Left lung (tissue), 4 donors: ENCODE measurements at regions not wholly inside any gene's neighbourhood (a gene's known extent, or its start where the extent isn't known, plus 50 kb on each side); places are given as distances from the start of the nearest gene placed in this dataset.

ENCODE experiments used
- ATAC-seq: fragments of 200-7000 bp; cut with Tn5 transposase; one replicate; pipeline ENCODE4 v1.9.1; 2020; ENCODE audit warnings: moderate library complexity
- DNase-seq, 4 donors: peaks; one replicate each; pipeline ENCODE4 v3.0.0-alpha.2; 2013 to 2020
- H3K27ac ChIP-seq, 2 donors: fragments of 200-600 bp; sonication (generic) in 1 of 2; one replicate each; pipeline versions ENCODE4 v1.5.0 to v1.8.0; 2020 to 2021
- H3K27me3 ChIP-seq, 2 donors: fragments of 200-600 bp; sonication (generic) in 1 of 2; one replicate each; pipeline versions ENCODE4 v1.5.0 to v1.8.0; 2020 to 2021
- H3K36me3 ChIP-seq, 2 donors: fragments of 200-600 bp; sonication (generic) in 1 of 2; one replicate each; pipeline versions ENCODE4 v1.5.0 to v1.8.0; 2020 to 2021
- H3K4me1 ChIP-seq, 2 donors: fragments of 200-600 bp; one replicate each; pipeline ENCODE4 v1.8.0; 2021
- H3K4me3 ChIP-seq, 2 donors: fragments of 200-600 bp; sonication (generic) in 1 of 2; one replicate each; pipeline versions ENCODE4 v1.5.0 to v1.8.0; 2020 to 2021; ENCODE audit warnings: mild to moderate bottlenecking in 1 of 2
- H3K9me3 ChIP-seq, 2 donors: fragments of 200-600 bp; sonication (generic) in 1 of 2; one replicate each; pipeline versions ENCODE4 v1.5.0 to v1.8.0; 2020 to 2021
- intact Hi-C, 2 donors: fragments of 100-400 bp; cut with DNase I; formaldehyde crosslinking; loops; one replicate each; pipeline versions ENCODE4 v1.11.2 to v1.14.2; 2022
- TF ChIP-seq, protein P1 (sequence below), 2 donors: fragments of 200-600 bp; sonication (generic) in 1 of 2; IDR thresholded peaks; one replicate each; pipeline versions ENCODE4 v1.5.0 to v1.8.0; 2021; ENCODE audit warnings: antibody characterized with exemption in 2 of 2
- donor health status: DM: no; HTN: yes; CAD: no.
- donor health status: DM: no; HTN: no; CAD: no.

DNA sequence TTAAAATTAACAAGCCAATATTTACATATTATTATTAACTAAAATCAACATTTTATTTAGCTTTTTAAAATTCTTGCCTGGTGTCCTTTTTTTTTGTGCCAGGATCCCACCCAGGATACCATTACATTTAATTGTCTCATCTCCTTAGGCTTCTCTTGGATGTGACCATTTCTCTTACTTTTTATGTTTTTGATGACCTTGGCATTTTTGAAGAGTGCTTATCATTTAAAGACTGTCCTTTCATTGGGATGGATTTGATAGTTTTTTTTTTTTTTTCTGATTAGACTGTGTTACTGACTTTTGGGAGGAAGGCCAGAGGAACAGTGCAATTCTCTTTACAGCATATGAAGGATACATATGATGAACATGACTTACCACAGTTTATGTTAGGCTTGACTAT, 181.4 kb upstream of the SMIM30 start:
- H3K4me1 ChIP-seq, result no peaks in the 10 kb centered on the region
- ATAC-seq (no peak), DNase-seq (no peak)
- intact Hi-C loops, result no loop called here
- no peak overlapping the region for H3K4me3 ChIP-seq
- no peaks in the 10 kb centered on the region for H3K27me3 ChIP-seq
- no peak overlapping the region for H3K27ac ChIP-seq
- no peaks in the 10 kb centered on the region for H3K36me3 ChIP-seq
- peaks cover 0 to 6% of the 10 kb centered on the region in 2 donors for H3K9me3 ChIP-seq
- TF ChIP-seq, protein P1, sequence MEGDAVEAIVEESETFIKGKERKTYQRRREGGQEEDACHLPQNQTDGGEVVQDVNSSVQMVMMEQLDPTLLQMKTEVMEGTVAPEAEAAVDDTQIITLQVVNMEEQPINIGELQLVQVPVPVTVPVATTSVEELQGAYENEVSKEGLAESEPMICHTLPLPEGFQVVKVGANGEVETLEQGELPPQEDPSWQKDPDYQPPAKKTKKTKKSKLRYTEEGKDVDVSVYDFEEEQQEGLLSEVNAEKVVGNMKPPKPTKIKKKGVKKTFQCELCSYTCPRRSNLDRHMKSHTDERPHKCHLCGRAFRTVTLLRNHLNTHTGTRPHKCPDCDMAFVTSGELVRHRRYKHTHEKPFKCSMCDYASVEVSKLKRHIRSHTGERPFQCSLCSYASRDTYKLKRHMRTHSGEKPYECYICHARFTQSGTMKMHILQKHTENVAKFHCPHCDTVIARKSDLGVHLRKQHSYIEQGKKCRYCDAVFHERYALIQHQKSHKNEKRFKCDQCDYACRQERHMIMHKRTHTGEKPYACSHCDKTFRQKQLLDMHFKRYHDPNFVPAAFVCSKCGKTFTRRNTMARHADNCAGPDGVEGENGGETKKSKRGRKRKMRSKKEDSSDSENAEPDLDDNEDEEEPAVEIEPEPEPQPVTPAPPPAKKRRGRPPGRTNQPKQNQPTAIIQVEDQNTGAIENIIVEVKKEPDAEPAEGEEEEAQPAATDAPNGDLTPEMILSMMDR (IDR thresholded peaks at IDR 0.05), result no peak

DNA sequence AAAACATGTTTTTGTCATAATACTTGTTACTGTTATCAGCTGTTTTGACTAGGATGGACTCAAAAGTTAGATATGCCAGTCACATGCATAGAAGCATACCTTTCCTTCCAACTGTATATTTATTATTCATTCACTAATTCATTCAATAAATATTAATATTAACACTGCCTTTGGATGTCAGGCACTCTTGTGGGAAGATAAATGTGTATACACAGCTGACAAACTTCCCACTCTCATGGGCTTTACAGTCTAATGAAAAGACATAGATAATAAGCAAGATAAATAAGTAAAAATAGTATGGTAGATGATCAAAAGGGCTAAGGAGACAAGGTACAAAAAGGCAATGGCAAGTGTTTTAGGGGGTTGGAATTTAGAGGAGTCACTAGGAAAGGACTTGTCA, 180.1 kb upstream of the SMIM30 start:
- Histone ChIP-seq H3K36me3 (no peaks in the 10 kb centered on the region), H3K27me3 (no peaks in the 10 kb centered on the region), H3K9me3 (peaks cover 0 to 4% of the 10 kb centered on the region in 2 donors), H3K4me1 (no peaks in the 10 kb centered on the region), H3K4me3 (no peak overlapping the region), H3K27ac (no peak overlapping the region)
- DNase-seq (no peak), ATAC-seq (no peak)
- TF ChIP-seq, protein P1 (IDR thresholded peaks at IDR 0.05), result no peak
- intact Hi-C loops, result no loop called here

DNA sequence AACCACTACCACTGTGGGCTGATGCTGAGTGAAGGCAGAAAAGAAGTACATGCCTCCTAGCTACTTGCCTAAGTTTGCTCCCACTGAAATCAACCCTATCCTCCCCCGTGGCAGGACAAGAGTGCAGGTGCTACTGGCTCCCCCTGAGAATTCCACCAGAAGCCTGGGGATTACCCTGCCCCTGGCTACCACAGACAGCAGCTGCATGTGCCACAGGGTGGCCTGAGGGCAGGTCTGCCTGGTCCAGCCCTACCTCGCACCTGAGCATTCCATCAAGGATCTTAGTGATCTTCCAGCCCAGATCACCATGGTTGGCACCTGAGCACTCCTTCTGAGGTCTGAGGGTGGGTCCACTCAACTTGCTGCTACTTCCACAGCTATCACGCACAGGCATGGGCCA, 176.4 kb upstream of the SMIM30 start:
- TF ChIP-seq, protein P1 (IDR thresholded peaks at IDR 0.05), result no peak
- DNase-seq (peak in 1 of 4 donors; percentile 15), ATAC-seq (no peak)
- H3K27me3 ChIP-seq, result no peaks in the 10 kb centered on the region
- no peak overlapping the region for H3K4me3 ChIP-seq
- no peaks in the 10 kb centered on the region for H3K4me1 ChIP-seq
- intact Hi-C loops, result no loop called here
- no peaks in the 10 kb centered on the region for H3K9me3 ChIP-seq
- no peaks in the 10 kb centered on the region for H3K36me3 ChIP-seq
- H3K27ac ChIP-seq, result no peak overlapping the region

DNA sequence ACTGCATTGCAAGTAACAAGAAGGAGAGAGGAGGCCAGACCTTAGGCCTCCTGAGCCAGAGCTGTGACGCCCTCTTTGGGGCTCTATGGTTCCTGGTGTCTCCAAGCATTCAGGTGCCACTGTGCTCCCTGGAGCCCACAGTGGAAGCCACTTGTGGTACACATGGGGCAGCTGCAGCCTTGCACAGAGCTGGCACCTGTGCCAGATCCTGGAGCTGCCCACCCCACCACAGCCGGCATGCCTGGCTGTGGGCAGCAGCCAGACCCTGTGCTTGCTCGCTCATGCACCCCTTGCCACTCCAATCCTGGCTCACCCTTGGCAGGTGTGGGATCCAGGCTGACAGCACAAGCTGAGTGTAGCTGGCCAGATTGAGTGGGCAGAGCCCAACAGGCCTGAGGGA, 173.8 kb upstream of the SMIM30 start:
- no peak overlapping the region for H3K4me3 ChIP-seq
- H3K9me3 ChIP-seq, result no peaks in the 10 kb centered on the region
- TF ChIP-seq, protein P1 (IDR thresholded peaks at IDR 0.05), result no peak
- DNase-seq (peak in 1 of 4 donors; percentile 46), ATAC-seq (no peak)
- H3K27ac ChIP-seq, result no peak overlapping the region
- no peaks in the 10 kb centered on the region for H3K36me3 ChIP-seq
- no peaks in the 10 kb centered on the region for H3K27me3 ChIP-seq
- no peaks in the 10 kb centered on the region for H3K4me1 ChIP-seq
- intact Hi-C loops, result no loop called here

DNA sequence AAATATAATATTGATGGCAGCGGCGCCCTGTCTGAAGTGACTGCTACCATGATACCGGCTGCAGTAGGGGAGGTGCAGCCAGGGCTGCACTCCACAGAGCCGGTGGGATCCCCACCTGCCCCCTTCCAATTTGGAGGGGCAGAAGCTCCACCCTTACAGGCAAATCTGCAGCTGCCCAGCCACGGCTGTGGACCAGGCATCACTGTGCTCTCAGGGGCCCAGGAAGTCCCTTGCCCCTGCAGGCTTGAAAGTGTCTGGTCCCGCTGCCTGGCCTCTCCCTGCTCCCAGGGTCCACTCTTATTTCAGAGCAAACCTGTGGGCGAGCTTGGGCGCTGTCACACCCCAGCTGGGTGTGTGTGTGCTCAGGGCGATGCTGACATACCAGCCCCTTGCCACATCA, 172.7 kb upstream of the SMIM30 start:
- Histone ChIP-seq H3K9me3 (no peaks in the 10 kb centered on the region), H3K27ac (no peak overlapping the region), H3K4me3 (no peak overlapping the region), H3K36me3 (no peaks in the 10 kb centered on the region), H3K4me1 (no peaks in the 10 kb centered on the region), H3K27me3 (no peaks in the 10 kb centered on the region)
- ATAC-seq, result no peak
- intact Hi-C loops, result no loop called here
- TF ChIP-seq, protein P1 (IDR thresholded peaks at IDR 0.05), result no peak
- peak in 1 of 4 donors; percentile 72 for DNase-seq
